ENCODE measurements at regions not wholly inside any gene's neighbourhood (a gene's known extent, or its start where the extent isn't known, plus 50 kb on each side); places are given as distances from the start of the nearest gene placed in this dataset.

DNA sequence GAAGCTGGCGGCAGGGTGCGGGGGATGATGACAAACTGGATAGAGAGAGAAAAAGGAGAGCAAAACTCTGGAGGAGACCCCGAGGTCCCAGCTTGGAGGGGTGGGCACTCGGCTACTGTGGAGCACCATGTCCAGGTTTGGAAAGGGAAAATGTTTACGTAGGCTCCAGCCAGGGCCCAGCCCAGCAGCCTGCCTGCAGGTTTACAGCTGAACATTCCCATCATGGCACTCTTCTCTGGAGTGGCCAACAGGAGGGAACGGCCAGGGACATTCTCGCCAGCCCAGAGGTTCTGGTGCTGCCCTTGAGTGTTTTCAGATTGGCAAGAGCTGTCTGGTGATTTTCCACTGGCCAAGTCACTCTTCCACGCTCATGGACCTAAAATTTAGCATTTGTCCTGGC is 262.9 kb upstream of the TCF4 start:
- no peak for DNase-seq (ENCODE audit: low read depth in 2 of 2)

DNA sequence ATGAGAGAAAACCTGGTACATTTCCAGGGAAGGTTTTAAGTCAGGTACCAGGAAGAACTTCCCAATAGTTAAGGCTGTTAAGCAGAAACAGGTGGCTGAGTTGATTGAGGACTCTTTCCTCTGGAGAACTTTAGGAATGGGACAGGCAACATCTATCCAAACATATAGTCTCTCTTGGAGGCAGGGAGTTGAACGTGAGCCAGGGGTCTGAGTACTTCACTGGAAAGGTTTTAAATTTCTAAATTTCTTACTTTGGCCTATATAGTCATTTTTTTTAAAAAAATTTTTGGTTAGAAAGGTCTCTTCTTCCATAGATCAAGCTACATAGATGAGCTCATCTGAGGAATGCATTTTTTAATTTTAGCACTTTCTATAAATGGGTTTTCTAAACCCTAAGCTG is 261.4 kb upstream of the TCF4 start:
- no peak for DNase-seq (ENCODE audit: low read depth in 2 of 2)

DNA sequence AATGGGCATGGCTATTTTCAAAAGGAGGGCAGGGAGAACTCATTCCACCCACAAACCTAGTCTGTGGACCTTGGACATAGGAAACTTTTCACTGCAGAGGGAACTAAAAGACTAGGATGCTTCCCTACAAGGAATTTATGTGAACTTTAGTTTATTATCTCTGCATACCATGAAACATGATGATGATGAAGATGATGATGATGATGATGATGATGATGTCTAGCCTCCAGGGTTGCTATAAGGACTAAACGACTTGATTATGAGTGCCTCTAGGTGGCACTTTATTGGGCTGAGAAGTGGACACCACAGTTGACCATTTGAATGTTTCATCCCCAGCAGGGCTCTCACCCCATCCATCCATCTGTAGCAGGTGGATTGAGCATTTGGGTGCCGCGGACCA is 260.0 kb upstream of the TCF4 start:
- DNase-seq (ENCODE audit: low read depth in 2 of 2), result no peak

DNA sequence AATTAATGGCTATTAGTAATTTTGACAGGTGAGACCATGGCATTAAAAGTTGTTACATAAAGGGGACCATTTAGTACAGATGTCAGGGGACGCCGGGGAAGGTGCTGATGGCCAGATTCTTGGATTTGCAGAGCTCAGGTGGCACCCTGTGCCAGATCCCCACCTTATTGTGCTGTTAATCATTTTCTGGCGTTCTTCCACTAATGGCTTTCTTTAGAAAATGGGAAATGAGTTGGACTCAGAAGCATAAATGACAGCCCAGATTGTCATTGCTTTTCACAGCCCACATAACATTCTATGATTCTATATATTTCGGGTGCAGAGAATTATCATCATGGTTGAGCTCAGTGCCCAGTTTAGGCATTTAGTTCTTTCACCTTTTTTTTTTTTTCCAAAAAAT is 257.2 kb upstream of the TCF4 start:
- no peak for DNase-seq (ENCODE audit: low read depth in 2 of 2)

DNA sequence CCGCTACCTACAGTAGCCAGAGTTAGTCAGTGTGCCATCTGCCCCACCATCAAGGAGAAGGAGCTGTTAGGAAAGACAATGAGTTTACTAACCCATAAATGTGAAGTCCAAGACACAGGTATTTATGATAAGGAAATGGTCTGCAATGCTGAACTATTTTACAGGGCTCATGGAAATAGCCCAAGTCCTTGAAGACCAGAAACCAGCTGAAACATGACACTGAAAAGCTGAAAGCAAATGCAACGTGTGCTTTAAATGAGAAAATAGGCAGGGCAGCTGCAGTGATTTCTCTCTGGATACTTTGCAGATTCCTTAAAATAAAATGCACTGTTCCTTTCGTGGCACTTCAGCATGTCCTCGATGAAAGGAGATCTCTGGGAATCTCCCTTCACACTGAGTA is 256.4 kb upstream of the TCF4 start:
- no peak for DNase-seq (ENCODE audit: low read depth in 2 of 2)

DNA sequence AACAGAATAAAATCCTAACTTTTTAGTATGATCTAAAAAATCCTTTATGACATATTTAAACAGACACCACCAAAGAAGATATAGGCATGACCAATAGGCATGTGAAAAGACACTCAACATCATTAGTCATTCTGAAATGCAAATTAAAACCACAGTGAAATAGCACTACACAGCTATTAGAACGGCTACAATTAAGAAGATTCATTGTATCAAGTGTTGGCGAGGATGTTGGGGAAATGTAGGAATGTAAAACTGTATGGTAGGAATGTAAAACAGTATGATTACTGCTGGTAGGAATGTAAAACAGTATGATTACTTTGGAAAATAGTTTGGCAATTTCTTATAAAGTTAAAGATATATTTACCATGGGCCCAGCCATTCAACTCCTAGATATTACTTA is 253.3 kb upstream of the TCF4 start:
- no peak for DNase-seq (ENCODE audit: low read depth in 2 of 2)

DNA sequence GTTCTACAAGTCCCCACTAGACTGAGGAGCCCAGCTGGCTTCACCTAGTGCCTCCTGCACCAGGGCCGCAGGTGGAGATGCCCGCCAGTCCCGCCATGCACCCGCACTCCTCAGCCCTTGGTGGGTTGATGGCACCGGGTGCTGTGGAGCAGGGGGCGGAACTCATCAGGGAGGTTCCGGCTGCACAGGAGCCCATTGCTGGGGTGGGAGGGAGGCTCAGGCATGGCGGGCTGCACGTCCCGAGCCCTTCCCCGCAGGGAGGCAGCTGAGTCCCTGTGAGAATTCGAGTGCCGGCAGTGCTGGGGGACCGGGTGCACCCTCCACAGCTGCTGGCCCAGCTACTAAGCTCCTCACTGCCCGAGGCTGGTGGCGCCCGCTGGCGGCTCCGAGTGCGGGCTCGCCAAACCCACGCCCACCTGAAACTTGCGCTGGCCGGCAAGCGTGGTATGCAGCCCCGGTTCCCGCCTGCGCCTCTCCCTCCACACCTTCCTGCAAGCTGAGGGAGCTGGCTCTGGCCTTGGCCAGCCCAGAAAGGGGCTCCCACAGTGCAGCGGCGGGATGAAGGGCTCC is 252.7 kb upstream of the TCF4 start:
- no peak for DNase-seq (ENCODE audit: low read depth in 2 of 2)

DNA sequence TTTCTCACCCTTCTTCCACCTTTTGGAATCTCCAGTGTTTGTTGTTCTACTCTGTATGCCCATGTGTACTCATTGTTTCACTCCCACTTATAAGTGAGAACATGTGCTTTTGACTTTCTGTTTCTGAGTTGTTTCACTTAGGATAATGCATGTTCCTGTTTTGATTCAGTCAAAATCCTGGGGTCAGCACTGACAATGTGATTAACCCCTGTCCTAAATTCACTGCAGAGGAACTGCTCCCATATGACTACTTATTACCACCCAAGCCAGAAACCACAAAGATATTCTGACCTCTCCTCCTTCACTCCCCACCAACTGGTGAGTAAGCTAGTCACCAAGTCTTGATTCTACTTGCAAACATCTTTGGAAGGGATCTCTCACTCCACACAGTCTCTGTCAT is 251.4 kb upstream of the TCF4 start:
- DNase-seq (ENCODE audit: low read depth in 2 of 2), result no peak

DNA sequence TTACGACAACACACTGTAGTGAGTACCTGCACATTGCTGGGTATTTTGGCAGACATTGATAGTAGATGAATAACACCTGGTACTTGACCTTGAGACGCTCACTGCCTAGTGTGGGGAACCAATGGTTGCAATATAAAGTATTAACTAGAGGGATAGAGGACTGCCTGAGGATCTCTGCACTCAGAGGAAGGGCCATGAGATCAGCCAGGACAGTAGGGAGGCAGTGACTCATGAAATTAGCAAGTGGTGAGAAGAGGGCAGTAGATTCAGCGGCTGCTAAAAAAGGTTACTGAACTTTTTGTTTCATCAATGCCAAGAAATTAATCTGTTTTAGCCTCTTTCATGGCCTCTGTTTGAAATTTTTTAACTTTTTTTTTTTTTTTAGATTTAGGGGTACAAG is 250.8 kb upstream of the TCF4 start:
- no peak for DNase-seq (ENCODE audit: low read depth in 2 of 2)

DNA sequence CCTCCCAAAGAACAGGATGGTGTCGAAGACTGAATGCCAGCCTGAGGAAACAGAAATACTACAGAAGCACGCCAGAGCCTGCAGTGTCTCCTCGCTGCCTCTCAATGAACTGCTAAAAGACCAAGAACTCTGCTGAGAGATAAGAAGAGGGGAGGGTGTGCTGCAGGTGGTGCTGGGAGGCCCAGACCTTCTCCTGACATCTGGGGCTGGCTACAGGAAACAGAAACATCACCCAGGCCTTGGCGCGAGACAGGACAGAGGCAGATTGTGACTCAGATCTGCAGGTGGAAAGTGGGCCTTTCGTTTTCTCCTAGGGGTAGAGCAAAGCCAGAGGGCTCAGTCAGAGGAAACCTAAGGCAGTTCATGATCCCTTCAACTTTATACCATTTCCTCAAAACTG is 250.3 kb upstream of the TCF4 start:
- no peak for DNase-seq (ENCODE audit: low read depth in 2 of 2)

DNA sequence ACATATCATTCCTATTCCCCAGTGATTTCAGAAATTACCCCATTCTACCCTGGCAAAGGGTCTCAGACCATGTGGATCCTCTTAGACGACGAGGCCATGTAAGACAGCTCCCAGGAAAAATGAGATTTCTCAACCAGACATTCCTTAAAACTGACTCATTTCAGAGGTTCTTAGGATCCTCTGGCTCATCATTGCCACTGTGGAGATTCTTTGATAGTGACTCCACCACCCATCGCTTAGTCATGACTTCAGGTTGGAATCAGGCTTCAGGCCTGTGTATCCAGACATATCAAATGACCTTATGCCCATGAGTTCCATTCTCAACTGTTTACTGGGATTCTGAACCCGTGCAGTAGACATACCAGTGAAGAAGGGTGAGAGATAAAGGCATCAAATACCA is 245.6 kb upstream of the TCF4 start:
- DNase-seq (ENCODE audit: low read depth in 2 of 2), result no peak

DNA sequence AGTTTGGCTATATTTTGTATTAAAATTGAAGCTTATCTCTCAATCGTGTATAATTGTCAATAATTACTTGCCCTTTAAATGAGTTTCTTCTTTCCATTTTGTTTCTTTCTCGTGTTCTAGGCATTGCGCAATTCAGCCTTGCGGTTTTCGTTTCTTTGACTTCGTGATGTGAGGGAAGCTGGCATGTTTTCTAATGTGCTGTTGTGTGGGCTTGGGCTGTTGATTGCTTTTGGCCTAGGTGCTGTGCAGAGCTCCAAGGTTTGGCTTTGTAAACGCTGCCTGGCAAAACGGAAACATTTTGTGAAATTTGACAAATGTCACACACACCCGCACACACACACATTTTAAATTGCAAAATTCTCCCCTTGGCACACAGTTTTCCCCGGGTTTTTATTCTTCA is 242.6 kb upstream of the TCF4 start:
- no peak for DNase-seq (ENCODE audit: low read depth in 2 of 2)

DNA sequence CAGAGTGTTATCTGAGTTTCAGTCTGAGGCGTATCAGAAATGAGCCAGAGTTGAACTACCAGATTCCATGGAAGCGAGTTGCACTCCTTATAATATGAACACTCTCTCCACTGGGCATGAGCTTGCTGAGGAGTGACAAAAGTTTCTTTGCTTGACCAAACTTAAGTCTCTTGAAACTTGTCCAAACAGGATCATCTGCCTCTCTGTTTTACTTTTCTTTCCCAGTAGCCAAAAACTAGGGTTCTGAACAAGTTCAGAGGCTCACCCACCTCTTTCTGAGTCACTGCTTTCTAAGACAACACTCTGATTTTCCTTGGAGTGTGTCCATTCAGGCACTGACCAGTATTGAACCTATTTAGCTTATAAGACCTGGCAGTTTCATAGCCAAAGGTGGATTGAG is 233.2 kb upstream of the TCF4 start:
- DNase-seq (ENCODE audit: low read depth in 2 of 2), result no peak

DNA sequence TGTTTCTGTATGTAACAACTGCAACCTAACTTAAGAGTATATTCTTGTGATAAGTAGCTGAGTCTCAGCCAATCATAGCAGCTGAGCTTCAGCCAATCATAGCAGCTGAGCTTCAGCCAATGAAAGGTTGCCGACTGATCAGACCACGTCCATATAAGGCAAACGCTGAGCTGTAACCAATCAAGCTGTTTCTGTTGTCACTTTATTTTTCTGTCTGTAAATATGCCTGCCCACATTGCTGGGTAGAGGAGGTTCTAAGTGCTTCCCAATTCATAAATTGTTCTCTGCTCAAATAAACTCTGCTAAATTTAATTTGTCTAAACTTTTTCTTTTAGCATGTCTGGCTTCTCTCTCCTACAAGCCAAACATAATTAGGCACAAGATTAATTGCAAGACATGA is 231.5 kb upstream of the TCF4 start:
- no peak for DNase-seq (ENCODE audit: low read depth in 2 of 2)

DNA sequence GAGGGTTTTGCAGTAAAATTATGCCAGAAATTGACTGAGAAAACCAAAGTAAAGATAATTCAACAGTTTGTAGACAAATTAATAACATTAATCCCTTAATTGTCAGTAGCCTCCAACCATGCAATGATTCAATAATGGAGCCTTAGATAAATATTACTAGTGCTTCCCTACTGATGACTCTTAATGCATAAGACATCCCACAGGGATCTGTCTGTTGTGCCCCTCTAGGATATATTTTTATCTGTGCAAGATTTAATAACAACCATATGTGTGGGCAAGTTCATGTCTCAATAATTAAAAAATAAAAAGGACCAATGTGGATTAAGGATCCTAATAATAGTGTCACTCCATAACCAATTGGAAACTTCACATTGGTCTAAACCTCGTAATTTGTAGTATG is 230.3 kb upstream of the TCF4 start:
- DNase-seq (ENCODE audit: low read depth in 2 of 2), result no peak

DNA sequence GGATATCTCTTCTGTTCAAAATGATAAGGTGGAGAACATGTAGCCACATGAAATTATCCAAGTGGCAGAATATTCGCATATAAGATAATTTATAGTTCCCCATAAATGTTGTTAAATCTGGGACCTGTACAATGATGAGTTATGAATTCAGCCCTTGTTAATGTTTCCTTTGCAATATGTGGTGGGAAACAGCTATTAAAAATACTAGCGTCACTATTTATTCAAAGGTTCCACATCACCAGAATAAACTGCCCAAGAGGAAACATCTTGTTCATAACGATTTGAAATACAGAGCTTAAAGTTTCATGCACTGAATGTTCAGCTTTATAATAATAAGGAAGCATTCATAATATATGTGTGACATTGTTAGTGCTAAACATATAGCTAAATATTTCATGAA is 223.9 kb upstream of the TCF4 start:
- DNase-seq (ENCODE audit: low read depth in 2 of 2), result no peak

DNA sequence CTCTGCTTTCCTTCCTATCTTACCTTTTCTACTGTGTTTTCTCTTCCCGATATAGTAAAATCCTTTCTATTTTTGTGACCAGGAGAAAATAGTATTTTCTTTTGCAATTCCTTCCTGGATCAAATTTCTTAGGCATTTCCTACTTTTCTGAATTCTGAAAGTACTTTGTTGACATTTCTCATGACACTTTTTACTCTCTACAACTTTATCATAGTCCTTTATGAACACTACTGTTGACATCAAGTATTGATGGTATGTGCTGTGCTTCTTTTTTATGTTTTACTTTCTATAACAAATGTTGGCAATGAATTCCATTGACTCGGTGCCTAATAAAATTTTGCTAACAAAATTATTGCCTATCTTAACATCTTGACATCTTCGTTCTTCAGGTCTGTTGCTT is 217.7 kb upstream of the TCF4 start:
- no peak for DNase-seq (ENCODE audit: low read depth in 2 of 2)

DNA sequence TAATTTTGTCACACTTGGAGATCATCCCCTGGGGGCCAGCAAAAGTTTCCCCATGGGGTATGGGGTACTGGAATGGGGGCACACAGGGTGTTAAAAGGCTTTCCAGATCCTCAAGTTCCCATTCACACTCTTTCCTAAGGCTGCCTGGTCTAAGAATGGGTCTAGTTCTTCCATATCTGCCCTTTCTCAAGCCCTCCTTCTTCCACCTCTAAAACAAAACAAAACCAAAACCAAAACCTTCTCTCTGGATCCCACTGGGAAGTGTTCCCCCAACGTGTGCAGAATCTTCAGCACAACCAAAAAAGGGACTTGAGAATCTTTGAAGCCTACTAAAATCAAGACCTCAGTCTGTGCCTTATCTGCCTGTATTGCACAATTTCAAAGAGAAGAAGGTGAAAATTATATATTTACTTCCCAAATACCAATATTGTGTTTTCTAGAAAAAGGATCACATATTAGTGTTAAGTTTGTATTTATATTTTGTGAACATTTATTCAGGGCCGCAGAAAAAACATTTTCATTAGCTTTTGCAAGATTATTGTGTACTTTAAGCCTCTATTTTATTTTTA is 207.2 kb upstream of the TCF4 start:
- DNase-seq (ENCODE audit: low read depth in 2 of 2), result no peak

DNA sequence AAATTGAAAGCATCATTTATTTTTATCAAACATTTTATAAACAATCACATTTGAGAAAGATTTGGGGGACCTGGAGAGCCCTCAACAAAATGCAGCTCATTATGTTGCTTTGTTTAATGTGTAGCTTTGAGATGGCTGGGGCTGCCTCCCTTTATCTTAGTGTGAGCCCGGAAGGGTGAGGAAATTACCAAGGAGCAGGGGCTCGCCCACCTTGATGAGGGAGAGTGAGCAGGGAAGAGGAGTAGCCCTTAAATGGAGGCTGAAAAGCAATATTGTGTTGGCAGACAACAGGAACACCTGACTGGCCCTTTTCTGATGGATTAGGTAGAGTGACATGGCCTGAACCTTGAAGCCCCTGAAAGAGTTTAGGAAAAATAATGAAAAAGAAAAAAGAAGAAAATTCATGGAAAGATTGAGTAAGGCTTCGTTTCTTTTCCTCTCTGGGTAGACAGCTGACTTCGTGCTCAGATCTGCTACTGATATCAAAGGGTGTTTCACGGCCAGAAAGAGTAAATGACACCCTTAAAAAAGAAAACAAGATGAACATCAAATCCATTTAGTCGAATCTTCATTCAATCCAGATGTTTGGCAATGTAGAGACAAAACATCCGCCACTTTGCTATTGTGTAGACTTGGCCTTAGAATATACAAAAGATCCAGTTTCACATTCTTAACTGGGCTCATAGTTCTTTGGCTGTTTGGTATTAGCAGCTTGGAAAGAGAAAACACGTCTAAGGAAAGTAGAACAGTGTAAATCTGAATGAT is 206.5 kb upstream of the TCF4 start:
- DNase-seq (ENCODE audit: low read depth in 2 of 2), result no peak

DNA sequence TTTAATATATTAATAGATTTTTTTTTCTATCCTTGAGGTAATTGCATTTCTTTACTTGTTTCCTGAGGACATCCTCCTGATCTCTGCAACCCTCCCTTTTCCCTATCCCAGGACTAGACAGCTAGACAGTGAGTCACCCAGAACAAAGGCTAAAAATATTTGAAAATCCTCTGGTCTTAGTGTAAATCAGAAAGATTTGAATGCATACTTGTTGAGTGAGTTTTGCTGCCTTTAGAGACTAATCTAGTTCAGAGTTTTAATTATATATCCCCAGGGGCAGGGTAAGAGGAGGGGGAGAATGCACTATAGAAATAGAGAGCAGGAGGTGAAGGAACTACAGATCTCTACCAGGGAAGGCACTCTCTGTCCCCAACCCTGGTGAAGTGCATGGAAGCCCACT is 202.3 kb upstream of the TCF4 start:
- DNase-seq (ENCODE audit: low read depth in 2 of 2), result no peak

DNA sequence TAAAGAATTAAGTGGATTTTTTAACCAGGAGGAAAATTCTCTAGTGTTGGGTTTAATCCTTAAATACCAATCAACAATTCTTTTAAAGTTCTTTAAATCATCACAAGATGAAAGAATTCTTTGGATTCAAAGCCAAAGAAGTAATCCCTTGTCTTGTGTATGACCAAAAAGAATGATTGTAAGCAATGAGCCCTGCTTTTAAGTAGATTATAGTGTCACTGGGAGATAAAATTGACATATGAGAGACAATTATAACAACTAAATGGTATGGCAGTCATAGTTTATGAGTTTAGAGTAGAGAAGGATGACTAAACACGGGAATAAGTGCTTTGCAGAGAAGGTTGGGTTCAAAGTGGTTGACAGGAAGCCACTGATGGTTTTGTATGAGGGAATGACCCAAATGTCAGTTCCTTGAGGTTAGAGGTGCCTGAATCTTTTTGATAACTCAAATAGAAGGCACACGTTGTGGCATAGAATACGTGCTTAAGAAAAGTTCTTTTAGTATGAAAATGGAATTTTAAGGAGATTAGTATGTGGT is 199.6 kb upstream of the TCF4 start:
- no peak for DNase-seq (ENCODE audit: low read depth in 2 of 2)

DNA sequence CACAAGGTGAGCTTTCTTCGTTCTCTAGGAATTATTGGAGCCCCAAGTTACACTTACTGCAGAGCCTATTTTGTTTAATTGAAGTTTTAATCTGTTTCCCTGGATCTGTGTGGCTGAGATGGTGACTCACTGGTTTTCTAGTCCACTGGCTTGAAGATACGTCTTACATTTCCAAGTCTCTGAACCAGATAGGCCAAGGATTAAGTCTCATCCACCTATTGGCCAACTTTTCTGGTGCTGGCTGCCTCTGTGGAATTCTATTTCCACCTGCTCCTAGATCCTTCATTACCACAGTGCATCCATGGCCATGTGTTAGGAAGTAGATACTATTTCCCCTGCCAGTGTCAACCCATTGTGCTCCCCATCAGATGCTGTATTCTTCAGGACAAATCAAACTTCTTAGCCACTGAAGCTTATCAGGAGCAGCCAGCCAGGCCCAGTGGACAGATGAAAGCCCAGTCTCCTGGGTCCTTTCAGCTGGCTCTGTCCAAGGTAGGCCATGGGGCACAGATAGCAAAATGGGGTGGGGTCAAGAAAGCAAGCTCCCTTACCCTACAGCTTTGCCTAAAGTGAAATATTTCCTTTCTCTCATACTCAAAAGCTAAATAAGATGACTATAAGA is 198.8 kb upstream of the TCF4 start:
- no peak for DNase-seq (ENCODE audit: low read depth in 2 of 2)

DNA sequence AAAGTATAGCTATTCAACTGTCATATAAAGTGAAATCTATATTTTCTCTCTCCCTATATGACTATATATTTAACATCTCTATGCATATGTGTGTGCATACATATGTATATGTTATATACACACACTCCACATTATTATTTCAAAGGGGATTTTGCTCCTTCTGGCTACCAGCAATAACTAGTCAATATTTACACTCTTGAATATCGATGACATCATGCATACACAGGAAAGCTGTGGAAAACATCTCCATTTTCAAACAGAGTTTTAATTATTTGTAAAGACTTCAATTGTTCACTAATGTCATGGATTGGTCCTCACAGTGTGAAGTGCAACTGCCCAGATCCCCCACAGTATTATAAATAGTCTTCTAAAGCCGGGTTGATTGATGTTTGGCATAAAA is 195.9 kb upstream of the TCF4 start:
- DNase-seq (ENCODE audit: low read depth in 2 of 2), result no peak

Data from stimulated activated CD4-positive, alpha-beta T cell treated with anti-CD3 and anti-CD28 coated beads, Interleukin-4, amount 100 ng/mL, for 48 hours (primary cell).